ENCODE measurements at regions not wholly inside any gene's neighbourhood (a gene's known extent, or its start where the extent isn't known, plus 50 kb on each side); places are given as distances from the start of the nearest gene placed in this dataset.

DNA sequence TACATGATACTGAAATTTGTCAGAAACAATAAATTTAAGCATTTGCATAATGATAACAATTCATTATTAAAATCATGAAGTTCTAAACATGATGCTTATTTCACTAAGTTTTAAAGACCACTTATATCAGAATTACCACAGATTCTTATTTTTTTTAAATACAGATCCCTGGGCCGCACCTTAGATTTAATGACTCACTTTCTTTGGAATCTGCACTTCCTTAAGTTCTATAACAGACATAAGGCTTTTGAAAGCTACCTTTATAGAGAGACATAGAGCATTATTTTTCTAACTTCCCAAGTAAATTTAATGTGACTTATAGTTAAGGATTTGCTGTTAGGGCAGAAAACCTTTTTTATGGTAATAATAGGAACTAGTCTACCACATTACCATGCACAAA lies 214.9 kb downstream of the IPMK start:
- DNase-seq, result no peak
- H3K9me3 ChIP-seq, result no peaks in the 10 kb centered on the region
- no peak overlapping the region for H3K27ac ChIP-seq
- no peaks in the 10 kb centered on the region for H3K4me1 ChIP-seq
- intact Hi-C loops (cut with DNase I; ENCODE audit: low total_unique reads), result no loop called here
- H3K4me3 ChIP-seq, result no peak overlapping the region
- 53 to 71% (median 64%) methylated on average over 1 of the region's 1 CpG for WGBS, 5 donors
- H3K36me3 ChIP-seq, result no peaks in the 10 kb centered on the region
- TF ChIP-seq POLR2AphosphoS5 (IDR thresholded peaks at IDR 0.05) (no peak), EP300 (IDR thresholded peaks at IDR 0.05) (no peak), POLR2A (IDR thresholded peaks at IDR 0.05) (no peak)
- TF ChIP-seq, protein P1, sequence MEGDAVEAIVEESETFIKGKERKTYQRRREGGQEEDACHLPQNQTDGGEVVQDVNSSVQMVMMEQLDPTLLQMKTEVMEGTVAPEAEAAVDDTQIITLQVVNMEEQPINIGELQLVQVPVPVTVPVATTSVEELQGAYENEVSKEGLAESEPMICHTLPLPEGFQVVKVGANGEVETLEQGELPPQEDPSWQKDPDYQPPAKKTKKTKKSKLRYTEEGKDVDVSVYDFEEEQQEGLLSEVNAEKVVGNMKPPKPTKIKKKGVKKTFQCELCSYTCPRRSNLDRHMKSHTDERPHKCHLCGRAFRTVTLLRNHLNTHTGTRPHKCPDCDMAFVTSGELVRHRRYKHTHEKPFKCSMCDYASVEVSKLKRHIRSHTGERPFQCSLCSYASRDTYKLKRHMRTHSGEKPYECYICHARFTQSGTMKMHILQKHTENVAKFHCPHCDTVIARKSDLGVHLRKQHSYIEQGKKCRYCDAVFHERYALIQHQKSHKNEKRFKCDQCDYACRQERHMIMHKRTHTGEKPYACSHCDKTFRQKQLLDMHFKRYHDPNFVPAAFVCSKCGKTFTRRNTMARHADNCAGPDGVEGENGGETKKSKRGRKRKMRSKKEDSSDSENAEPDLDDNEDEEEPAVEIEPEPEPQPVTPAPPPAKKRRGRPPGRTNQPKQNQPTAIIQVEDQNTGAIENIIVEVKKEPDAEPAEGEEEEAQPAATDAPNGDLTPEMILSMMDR (IDR thresholded peaks at IDR 0.05), result no peak
- peaks cover 0 to 6% (median 0%) of the 10 kb centered on the region in 3 donors for H3K27me3 ChIP-seq

DNA sequence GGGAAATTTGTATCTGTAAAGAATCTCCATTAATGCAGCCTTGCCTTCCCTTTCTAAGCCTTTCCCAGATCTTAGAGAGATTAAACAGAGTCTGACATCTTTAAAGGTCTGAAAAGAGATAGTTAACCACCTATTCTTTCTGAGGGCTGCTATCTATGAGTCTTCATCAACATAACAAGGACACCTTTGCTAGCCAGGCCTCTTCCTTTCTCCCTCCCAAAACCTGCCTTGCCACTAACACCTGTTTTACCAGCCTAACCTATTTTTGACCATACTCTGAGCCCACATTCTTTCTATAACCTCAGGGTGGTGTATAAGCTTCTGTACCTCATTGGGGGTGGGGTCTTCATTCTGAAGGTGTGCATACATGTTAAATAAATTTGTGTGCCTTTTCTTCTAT lies 217.1 kb downstream of the IPMK start:
- intact Hi-C loops (cut with DNase I; ENCODE audit: low total_unique reads), result no loop called here
- TF ChIP-seq EP300 (IDR thresholded peaks at IDR 0.05) (no peak), POLR2AphosphoS5 (IDR thresholded peaks at IDR 0.05) (no peak), POLR2A (IDR thresholded peaks at IDR 0.05) (no peak)
- TF ChIP-seq, protein P1 (IDR thresholded peaks at IDR 0.05), result no peak
- Histone ChIP-seq H3K4me3 (no peak overlapping the region), H3K9me3 (no peaks in the 10 kb centered on the region), H3K27ac (no peak overlapping the region), H3K27me3 (no peaks in the 10 kb centered on the region), H3K4me1 (no peaks in the 10 kb centered on the region), H3K36me3 (no peaks in the 10 kb centered on the region)
- no peak for DNase-seq

DNA sequence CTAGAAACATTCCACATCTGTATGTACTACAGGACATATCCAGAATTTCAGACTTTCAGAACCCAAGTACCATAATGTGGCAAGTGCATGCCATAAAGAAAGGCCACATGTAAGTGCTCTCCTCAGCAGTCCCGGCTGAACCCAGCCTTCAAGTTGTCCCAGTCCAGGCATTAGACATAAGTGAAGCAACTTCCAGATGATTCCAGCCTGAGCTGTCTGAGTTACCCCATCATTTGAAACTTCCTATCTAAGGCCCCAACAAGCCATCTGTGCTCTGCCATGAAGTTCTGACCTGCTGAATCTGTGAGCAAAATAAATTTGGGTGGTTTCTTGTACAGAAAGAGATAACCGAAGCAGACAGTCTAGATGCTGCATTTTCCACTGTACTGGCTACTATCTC lies 218.8 kb downstream of the IPMK start:
- Histone ChIP-seq H3K27ac (no peak overlapping the region), H3K27me3 (no peaks in the 10 kb centered on the region), H3K4me3 (no peak overlapping the region), H3K9me3 (no peaks in the 10 kb centered on the region), H3K36me3 (no peaks in the 10 kb centered on the region), H3K4me1 (no peaks in the 10 kb centered on the region)
- TF ChIP-seq, protein P1 (IDR thresholded peaks at IDR 0.05), result no peak
- TF ChIP-seq EP300 (IDR thresholded peaks at IDR 0.05), result no peak
- TF ChIP-seq POLR2AphosphoS5 (IDR thresholded peaks at IDR 0.05), result no peak
- TF ChIP-seq POLR2A (IDR thresholded peaks at IDR 0.05), result no peak
- intact Hi-C loops (cut with DNase I; ENCODE audit: low total_unique reads), result no loop called here
- DNase-seq, result no peak
- WGBS, 5 donors, result 73 to 90% (median 81%) methylated on average over 2 of the region's 2 CpGs

DNA sequence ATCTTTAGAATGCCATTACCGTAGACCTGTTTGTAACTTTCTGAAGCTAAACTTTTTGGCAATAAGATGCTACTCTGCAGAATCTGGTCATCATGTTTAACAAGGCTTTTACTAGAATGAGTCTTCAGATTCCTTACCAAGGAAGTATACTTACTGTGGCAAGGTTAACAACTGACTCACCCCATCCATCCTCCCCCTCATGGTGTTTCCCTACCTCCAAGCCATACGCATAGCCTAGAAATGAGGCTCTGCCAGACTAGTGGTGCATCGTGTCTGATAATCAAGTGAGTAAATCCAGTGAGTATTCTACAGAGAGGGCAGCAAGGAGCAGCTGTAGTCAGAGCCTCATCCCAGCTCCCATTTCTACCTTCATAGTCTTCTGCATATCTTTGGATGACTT lies 223.6 kb downstream of the IPMK start:
- no peak overlapping the region for H3K4me3 ChIP-seq
- no peak for DNase-seq
- peaks cover 0 to 12% (median 3%) of the 10 kb centered on the region in 4 donors for H3K9me3 ChIP-seq
- no peaks in the 10 kb centered on the region for H3K4me1 ChIP-seq
- no peaks in the 10 kb centered on the region for H3K27me3 ChIP-seq
- TF ChIP-seq, protein P1 (IDR thresholded peaks at IDR 0.05), result no peak
- no peak for TF ChIP-seq EP300 (IDR thresholded peaks at IDR 0.05)
- TF ChIP-seq POLR2AphosphoS5 (IDR thresholded peaks at IDR 0.05), result no peak
- TF ChIP-seq POLR2A (IDR thresholded peaks at IDR 0.05), result no peak
- intact Hi-C loops (cut with DNase I; ENCODE audit: low total_unique reads), result no loop called here
- 84 to 94% (median 91%) methylated on average over 3 of the region's 3 CpGs for WGBS, 5 donors
- no peaks in the 10 kb centered on the region for H3K36me3 ChIP-seq
- H3K27ac ChIP-seq, result no peak overlapping the region

Data from stomach (tissue), 8 donors.